NCI-H1048 (cell line): ENCODE measurements at regions not wholly inside any gene's neighbourhood (a gene's known extent, or its start where the extent isn't known, plus 50 kb on each side); places are given as distances from the start of the nearest gene placed in this dataset.
"Not testable (repeated sequence)": the region's sequence is repeated elsewhere in the genome, so short reads cannot be mapped to it uniquely, and the experiment has no call there.

Source experiments
- DNase-seq: peaks from one replicate; lab custom pipeline; 2025; lab: John Stamatoyannopoulos, UW

DNA sequence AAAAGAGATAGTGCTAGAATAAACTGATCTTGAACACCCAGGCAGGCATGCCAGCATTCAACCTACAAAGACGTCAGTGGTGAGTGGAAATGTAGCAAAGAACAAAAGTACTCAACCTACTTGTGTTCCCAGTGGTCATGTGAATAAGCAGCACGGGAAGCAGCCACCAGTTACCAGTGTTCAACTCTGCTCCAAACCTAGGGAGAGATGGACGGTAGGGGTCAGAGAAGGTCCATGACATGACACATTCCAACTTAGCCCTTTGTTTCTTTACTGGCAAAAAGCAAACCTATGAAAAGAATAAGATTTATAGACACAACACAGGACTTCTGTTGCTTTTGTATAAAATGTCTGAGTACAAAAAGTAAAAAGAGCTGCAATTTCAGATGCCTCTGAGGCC, 511.4 kb downstream of the XPNPEP1 start:
- DNase-seq = no peak

DNA sequence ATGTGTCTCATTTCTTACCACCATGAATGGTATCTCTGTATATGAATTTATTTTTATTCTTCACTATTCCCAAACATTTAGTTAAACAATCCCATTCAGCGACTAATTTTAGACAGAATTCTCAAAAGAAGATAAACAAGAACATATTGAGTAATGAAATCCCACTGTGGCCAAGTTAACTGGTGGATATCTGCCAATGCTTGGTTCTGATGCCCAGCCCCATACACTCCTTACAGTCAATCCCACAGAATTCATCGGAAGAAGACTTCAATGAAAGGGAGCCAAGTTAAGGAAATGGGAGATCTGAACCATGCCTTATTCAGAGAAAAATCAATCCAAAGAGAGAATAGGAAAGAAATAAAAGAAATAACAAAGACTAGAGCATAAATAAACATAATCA, 518.0 kb downstream of the XPNPEP1 start:
- DNase-seq = no peak

DNA sequence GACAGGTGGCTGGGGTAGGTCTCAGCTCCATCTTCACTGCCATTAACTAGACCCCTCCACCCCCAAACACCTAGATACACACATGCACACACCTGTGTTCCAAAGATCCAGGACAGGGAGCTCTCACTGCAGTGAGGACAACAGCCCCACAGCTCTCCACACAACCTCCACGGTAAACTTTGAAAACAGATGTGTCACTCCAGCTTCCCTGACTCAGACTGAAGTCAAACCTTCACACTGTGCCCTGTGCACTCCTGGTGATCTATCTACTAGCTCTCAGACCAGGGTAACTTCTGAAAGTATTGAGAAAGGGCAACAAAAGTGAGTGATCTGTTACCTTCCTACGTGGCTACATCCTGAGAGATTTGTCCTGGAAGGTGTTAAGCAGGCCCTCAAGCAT, 519.8 kb downstream of the XPNPEP1 start:
- DNase-seq = no peak

DNA sequence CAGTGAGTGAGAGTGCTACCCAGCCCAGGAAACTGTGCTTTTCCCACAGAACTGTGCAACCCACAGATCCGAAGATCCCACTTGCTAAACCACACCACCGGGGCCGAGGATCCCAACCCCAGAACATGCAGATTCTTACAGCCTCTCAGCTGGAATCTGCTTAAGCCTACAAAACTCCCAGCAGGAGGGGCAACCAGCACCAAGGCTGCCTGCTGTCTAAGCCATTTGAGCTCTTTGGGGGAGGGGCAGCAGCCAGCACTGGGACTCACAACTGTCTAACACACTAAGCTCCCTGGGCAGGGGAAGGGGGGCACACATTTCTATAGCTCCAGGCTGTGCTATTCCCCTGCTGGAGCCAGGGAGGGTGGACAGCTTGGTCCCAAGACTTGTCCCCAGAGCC, 529.9 kb downstream of the XPNPEP1 start:
- DNase-seq = no peak

DNA sequence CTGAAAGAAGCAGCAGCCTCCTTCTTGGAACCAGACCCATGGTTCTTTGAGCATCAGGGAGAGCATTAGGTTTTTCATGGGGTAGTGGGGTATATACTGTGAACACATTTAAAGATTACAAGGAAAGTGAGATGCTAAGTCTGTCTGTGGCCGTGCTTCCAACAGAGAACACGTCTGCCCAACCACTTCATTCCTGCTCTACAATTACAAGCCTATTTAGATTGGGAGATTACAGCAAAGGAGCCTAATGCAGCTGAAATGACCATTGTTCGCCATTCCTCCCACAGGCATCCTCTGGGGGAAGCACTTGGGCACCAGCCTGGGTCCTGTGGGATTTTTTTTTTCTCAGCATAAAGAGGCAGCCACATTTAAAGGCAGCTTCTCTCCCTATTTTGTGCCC, 536.4 kb downstream of the XPNPEP1 start:
- no peak for DNase-seq

DNA sequence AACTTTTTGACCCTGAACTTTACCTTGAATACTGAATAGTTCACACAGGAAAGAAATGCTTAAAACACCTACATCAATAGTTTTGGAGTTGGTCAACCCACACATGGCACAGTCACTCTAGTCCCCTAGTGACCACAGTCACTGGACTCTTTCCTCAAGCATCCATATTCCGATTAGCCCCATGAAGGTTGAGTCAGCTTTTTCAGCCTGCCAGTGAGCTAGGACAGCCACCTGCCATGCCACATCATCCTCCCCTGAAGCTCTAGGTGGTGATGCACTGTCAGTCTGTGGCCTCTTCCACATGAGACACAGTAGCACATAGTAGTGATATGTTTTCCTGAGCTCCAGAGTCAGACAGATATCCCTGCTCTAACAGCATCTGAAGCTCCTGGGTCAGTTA, 537.2 kb downstream of the XPNPEP1 start:
- no peak for DNase-seq

DNA sequence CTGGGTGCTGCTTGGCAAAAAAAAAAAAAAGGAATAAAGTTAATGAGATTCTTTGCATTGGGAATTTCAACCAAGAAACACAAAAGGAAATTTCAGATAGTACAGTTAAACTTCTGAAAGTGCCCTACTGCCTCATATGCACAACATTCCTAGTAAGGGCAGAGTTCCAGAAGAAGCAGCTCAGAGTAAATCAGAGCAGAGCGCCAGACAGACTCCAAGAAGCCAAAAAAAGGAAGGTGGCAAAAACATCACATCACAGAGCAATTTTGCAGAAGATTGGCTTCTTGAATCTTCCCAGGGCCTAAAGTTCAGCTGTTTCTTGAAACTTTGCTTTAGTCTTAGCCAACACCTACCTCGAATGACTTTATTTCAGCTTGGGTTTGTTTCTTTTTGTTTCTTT, 544.1 kb downstream of the XPNPEP1 start:
- no peak for DNase-seq

DNA sequence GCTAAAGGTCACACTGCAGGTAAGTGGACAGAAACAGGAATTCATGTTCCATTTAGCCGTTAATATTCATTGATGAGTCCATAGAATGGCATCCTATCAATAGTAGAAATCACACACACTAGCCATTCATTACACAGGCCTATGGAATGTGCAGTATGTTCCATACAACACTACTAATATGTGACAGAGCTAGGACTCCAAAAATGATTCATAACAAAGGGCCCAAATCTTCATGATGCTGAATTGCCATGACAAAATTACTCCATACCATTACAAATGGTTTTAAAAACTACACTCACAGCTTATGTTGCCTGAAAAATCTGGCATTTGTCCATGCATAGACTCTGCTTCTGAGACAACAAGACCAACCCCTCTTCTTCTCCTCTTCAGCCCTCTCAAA, 549.1 kb downstream of the XPNPEP1 start:
- no peak for DNase-seq

DNA sequence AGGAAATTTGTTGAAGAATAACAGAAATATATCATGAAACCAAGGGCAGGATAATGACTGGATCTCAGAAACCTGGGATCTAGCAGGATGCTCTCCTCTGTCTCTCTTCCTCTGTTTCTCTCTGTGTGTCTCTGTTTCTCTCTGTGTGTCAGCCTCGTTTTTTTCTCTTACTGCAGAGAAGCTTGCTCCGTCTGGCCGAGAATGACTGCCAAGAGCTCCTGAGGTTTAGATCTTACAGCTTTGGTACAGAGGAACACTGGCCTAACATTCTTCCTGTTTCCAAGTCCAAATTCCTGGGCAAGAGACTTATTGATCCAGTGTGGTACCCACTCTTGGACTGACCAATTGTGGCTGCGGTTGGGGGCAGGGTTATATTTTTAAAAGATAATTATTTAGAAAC, 564.0 kb downstream of the XPNPEP1 start:
- DNase-seq = no peak

DNA sequence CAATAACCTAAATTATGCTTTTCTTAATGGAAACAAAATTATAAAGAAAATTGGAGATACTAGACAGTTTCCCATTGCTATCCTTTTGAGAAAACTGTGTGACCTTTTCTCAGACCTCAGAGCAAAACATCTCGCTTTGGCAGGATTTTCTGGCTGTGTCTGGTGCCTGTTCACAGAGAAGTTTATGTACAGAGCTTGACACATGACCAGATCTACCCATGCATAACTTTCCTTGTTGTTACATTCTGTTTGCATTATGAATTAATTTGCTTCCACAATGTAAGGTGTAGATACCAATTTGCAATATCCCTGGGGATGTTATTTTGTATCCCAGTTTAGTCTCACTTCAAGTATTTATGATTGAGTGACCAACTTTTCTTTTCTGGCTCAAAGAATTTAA, 565.0 kb downstream of the XPNPEP1 start:
- no peak for DNase-seq

DNA sequence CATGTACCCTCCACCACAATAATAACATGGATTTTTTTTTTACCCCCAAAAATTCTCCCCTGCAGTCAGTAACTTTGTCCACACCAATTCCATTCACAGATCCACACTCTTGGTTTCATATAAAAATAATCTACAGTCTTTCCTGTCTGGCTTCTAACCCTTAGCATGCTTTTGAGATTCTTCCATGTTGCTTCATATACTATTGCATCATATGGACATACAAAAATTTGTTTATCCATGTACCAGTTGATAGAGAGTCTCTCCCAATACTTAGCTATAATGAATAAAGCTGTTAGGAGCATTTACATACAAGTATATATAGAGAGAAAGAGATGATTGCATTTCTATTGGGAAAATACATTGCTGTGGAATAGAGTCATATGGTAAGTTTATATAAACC, 575.0 kb downstream of the XPNPEP1 start:
- no peak for DNase-seq

DNA sequence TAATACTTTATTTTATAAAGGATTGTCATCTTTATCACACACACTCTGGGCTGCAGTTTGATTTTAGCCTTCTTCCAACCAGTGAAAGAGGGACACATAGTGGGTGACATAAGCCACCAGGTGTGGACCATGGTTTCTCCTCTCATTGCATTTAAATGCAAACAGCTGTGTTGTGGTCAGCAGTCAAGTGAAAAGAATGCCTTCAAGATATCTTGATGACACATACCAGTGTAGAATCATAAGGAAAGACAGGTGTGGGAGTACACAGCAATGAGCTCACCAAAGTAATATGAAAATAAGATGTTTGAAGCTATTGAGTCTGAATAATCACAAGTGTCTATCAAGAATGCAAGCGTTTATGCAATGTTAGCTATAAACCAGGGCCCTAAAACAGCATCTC, 580.0 kb downstream of the XPNPEP1 start:
- no peak for DNase-seq

DNA sequence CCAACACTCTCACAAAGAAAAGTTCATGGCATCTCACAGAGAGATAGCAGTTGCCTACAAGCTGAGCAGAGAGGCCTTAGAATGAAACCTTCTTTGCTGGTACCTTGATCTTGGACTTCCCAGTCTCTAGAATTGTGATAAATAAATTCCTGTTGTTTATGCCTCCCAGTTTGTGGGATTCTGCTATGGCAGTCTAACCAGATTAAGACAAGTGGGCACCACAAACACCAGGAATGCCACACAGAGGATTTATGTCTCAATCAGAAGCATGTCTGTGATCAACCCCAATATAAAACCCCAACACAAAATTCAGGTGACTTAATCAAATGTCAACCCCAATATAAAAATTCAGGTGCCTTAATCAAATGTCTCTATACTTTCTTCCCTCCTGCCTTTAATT, 581.3 kb downstream of the XPNPEP1 start:
- no peak for DNase-seq

DNA sequence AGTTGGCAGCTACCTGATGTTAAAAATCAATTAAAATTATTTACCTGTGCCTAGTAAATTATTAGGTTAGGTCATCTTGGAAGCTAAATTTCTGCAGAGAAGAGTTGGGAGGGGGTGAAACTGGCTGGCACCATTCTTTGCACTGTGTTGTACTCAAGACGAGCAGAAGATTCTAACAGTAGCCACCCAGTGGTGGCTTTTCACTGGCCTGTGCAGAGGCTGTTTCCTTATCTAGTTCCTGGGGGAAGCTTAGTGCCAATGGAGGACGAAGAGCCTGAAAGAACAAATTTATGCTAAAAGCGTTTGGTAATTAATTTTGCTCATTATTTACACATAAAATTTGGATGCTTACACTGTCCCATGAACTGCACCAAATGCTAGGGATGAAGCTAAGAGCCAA, 595.3 kb downstream of the XPNPEP1 start:
- DNase-seq = no peak

DNA sequence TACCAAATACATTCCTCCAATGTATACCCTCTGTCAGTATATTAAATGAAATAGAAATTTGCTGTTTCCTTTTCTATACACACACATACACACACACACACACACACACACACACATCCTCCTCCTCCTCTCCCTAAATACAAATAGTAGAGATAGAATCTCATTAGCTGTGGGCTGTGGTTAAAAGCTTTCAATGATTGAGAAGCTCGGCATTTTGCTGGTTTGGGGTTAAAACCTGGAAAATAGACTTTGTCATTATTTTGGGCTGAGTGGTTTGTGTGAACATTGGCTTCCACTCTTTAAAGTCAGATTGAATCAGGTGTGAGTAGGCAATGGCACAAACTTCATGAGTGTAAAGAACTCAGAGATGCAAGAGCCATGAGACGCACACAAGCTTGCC, 596.0 kb downstream of the XPNPEP1 start:
- no peak for DNase-seq

DNA sequence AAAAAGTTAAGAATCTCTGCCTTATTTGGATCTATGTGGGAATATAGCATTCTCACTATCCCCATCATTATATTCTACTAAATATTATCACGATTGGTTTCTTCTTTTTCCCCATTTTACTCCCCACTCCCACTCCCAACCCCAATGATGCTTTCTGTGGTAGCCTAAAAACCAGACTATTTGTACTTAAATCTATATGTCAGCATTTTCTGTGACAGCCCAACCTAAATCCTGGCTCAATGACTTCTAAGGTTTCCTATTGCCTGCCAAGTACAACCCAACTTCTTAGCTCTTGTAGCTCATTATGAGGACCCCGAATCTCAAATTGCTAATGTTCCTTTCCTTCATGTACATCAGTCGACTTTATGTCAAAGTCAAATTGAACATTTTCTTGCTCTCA, 598.6 kb downstream of the XPNPEP1 start:
- DNase-seq = no peak

DNA sequence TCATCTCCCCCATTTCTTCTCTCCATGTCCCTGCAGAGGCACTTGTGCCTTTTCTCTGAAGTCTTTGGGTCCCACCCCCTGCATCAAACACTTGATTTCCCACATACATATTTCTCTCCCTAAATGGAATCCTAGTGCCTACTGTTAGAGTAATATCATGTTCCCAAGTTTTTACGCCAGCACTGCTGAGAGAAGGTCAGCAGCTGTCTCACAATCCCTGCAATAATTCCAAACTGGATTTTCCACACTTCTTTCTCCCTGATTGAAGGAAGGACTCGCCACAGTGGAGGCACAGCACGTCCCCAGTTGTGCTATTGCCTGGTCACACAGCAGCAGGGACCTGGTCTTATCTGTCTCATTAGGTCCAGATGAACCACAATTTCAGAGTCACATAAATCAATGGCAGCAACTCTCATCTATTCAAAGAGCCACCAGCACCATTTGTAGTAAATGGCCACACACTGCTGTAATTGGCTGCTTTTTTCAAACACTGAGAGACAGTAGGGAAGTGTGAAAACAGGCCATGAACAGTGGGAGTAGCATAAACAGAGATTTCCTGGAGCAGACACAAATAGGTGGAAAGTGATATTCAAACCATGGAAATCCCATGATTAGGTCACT, 605.5 kb downstream of the XPNPEP1 start:
- no peak for DNase-seq

DNA sequence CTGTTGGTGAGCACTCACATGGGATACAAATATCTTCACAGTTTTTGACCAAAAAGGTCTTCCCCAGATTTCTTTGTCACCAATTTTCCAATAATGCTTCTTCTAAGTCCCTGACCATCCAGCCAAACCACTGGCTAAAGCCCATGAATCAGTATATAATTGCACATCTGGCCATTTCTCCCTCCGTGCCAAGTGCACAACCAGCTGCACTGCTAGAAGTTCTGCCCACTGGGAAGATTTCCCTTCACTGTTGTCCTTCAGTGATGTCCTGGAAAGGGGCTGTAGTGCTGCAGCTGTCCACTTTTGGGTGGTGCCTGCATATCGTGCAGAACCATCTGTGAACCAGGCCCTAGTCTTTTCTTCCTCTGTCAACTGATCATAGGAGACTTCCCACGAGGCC, 609.3 kb downstream of the XPNPEP1 start:
- not testable (repeated sequence) for DNase-seq

DNA sequence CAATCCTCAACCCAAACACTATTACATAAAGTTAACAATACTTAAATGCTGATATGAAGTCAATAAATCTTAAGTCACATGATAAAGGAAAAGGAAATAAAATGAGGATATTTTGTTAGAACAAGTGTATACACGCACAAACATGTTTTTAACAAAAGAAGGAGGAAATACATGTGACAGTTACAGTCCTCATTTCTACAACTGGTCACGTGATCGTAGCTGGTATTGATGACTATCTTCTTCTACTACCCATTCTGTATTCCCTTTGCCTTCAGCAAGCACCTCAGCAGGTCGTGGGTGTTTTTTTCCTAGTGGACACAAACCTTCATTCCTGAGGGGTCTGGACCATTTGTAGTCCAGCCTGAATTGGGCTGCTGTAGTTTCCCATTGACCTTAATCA, 610.8 kb downstream of the XPNPEP1 start:
- not testable (repeated sequence) for DNase-seq

DNA sequence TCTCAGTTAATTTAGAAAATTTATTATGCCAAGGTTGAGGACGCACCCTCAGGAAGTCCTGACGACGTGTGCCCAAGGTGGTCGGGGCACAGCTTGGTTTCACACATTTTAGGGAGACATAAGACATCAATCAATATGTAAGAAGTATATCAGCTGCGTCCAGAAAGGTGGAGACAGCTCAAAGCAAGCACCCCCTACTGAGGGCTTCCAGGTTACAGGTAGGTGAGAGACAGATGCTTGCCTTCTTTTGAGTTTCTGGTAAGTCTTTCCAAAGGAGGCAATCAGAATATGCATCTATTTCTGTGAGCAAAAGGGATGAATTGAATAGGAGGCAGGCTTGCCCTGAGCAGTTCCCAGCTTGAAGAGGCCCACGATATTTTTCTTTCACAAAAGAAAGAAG, 614.3 kb downstream of the XPNPEP1 start:
- DNase-seq = no peak

DNA sequence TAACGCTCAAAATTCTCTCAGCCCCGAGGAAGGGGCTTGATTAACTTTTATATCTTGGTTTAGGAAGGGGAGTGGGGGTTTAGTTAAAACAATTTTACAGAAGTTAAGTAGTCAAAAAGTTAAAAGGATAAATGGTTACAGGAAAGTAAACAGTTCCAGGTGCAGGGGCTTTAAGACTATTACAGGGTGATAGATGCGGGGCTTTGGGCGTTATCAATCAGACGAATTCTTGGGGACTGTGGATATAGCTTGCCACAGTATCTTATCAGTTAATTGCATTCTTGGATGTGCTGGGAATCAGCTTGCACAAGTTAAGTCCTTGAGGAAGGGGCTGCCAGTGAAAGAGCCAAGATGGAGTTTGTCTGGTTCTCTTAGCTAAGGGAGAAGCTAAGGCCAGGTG, 616.2 kb downstream of the XPNPEP1 start:
- DNase-seq = not testable (repeated sequence)

DNA sequence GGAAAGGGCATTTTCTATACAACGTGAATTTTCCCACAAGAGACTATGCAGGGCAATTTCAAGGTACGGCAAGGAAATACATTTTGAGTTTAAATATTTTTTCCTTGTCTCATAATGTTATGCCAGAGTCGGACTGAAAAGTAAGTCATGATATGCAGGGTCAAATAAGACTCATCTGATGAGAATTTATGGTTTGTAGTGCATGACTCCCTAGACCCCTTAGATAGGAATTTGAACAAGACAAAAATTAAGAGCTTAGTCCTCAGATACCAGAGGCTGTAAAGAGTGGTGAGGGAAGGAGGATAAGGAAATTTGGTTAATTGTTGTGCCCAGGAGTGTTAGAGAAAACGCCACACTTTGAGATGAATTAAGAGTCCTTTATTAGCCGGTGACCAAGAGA, 616.6 kb downstream of the XPNPEP1 start:
- no peak for DNase-seq

DNA sequence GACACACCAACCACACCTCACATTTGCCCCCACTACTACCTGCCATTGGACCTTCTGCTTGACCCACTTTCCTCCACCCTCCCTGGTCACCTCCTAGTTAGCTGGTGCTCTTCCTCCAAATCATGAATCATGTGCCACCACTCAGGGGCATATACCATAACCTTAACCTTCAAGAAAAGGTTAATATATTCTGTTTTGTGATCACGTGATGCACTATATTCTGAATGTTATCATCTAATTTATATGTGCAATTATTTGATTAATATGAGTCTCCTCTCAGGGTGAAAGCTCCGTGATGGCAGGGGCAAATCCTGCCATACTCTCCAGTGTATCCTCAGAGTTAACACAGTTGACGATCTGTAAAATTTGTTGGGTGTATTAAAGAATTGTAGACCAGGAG, 635.5 kb downstream of the XPNPEP1 start:
- DNase-seq = no peak

DNA sequence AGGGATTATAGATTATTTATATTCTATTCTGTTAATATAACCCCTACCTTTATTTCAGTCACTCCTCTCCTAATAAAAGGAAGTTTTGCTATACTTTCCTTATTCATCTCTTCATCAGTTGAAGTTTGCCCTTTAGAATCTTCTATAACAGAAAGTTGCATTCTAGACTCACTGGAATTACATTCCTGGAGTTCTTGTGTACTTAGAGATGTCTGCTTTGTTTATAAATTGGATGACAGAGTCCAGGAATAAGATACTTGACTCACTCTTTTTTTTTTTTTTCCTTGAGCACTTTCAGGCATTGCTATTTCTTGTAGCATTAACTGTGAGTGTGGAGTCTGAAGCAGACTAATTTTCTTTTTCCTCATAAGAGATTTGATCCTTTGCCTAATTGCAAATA, 640.8 kb downstream of the XPNPEP1 start:
- no peak for DNase-seq

DNA sequence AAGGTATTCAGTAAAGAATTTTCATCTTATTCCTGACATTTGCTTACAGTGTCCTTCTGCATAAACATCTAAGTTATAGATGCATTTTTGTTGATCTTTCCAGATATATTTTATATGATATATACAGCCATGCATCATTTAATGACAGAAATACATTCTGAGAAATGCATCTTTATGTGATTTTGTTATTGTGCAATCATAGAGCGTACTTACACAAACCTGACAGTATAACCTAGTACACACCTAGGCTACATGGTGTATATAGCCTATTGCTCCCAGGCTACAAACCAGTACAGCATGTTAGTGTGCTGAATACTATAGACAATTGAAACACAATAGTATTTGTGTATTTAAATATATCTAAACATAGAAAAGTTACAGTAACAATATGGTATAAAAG, 642.0 kb downstream of the XPNPEP1 start:
- DNase-seq = no peak
